IMR-90 (cell line): ENCODE measurements at regions not wholly inside any gene's neighbourhood (a gene's known extent, or its start where the extent isn't known, plus 50 kb on each side); places are given as distances from the start of the nearest gene placed in this dataset.

Source experiments
- ATAC-seq: fragments of 200-7000 bp; cut with Tn5 transposase; 2 replicates; pipeline ENCODE4 v1.9.1; 2020; ENCODE audit warnings: low read depth, mild to moderate bottlenecking, moderate library complexity
- BruUV-seq: library from RNA; stranded (reverse); fragments of 400-500 nt; replicated peaks from 2 replicates; lab custom pipeline; 2021; lab: Mats Ljungman, UMichigan
- CTCF ChIA-PET: fragments of 300-600 bp; formaldehyde crosslinking; extraction: SDS; loops from one replicate; lab custom pipeline; 2021; ENCODE audit warnings: antibody characterized with exemption; lab: Yijun Ruan, JAX
- POLR2A ChIA-PET: fragments of 300-600 bp; sonication (Branson Sonifier 250); formaldehyde crosslinking; loops from one replicate; lab custom pipeline; 2022; ENCODE audit warnings: antibody characterized with exemption; ENCODE audit not compliant: unreplicated experiment; lab: Charles Lee
- DNase-seq: peaks from one replicate; pipeline ENCODE4 v3.0.0; 2013
- H2AFZ ChIP-seq: replicated peaks from 2 replicates; pipeline ENCODE3; 2013; ENCODE audit warnings: low read length, mild to moderate bottlenecking; ENCODE audit not compliant: poor library complexity
- H2AK5ac ChIP-seq: 2 replicates; pipeline ENCODE4 v1.6.1; 2013; ENCODE audit warnings: low read depth, low read length, inconsistent platforms
- H2AK9ac ChIP-seq: replicated peaks from 2 replicates; pipeline ENCODE3; 2013; ENCODE audit warnings: mild to moderate bottlenecking, low read depth, low read length, moderate library complexity; ENCODE audit not compliant: poor library complexity
- H2BK120ac ChIP-seq: 2 replicates; pipeline ENCODE4 v1.6.1; 2013; ENCODE audit warnings: low read depth, low read length, inconsistent platforms
- H2BK15ac ChIP-seq: 3 replicates; pipeline ENCODE4 v1.6.1; 2013; ENCODE audit warnings: low read depth, low read length, inconsistent platforms
- H2BK20ac ChIP-seq: 2 replicates; pipeline ENCODE4 v1.6.1; 2013; ENCODE audit warnings: low read depth, mild to moderate bottlenecking, inconsistent platforms, low read length, moderate library complexity
- H2BK5ac ChIP-seq: 2 replicates; pipeline ENCODE4 v1.6.1; 2013; ENCODE audit warnings: mild to moderate bottlenecking, low read depth, low read length, inconsistent platforms; ENCODE audit not compliant: poor library complexity, severe bottlenecking
- H3K14ac ChIP-seq: replicated peaks from 2 replicates; pipeline ENCODE4 v1.6.1; 2013; ENCODE audit warnings: low read depth, low read length, inconsistent platforms
- H3K18ac ChIP-seq: 2 replicates; pipeline ENCODE4 v1.6.1; 2013; ENCODE audit warnings: low read depth, low read length, control low read depth
- H3K23ac ChIP-seq: 2 replicates; pipeline ENCODE4 v1.6.1; 2013; ENCODE audit warnings: low read depth, low read length, inconsistent platforms
- H3K27ac ChIP-seq: 2 replicates; pipeline ENCODE4 v1.5.1; 2013; ENCODE audit warnings: mild to moderate bottlenecking, control low read depth, low read length; ENCODE audit not compliant: insufficient read depth
- H3K27me3 ChIP-seq: 2 replicates; pipeline ENCODE4 v1.6.1; 2013; ENCODE audit warnings: low read length; ENCODE audit not compliant: control insufficient read depth, insufficient read depth
- H3K36me3 ChIP-seq: 2 replicates; pipeline ENCODE4 v1.6.1; 2013; ENCODE audit warnings: low read length, mixed read lengths; ENCODE audit not compliant: control insufficient read depth, insufficient read depth
- H3K4ac ChIP-seq: 2 replicates; pipeline ENCODE4 v1.6.1; 2013; ENCODE audit warnings: low read depth, low read length, inconsistent platforms
- H3K4me1 ChIP-seq: 2 replicates; pipeline ENCODE4 v1.6.1; 2013; ENCODE audit warnings: low read length, mixed read lengths; ENCODE audit not compliant: control insufficient read depth, insufficient read depth
- H3K4me2 ChIP-seq: 2 replicates; pipeline ENCODE4 v1.6.1; 2013; ENCODE audit warnings: low read depth, mild to moderate bottlenecking, control low read depth, low read length, moderate library complexity
- H3K4me3 ChIP-seq: 2 replicates; pipeline ENCODE4 v1.5.1; 2013; ENCODE audit warnings: low read depth, mild to moderate bottlenecking, control low read depth, low read length, moderate library complexity; ENCODE audit not compliant: insufficient read depth
- H3K56ac ChIP-seq: 2 replicates; pipeline ENCODE4 v1.6.1; 2013; ENCODE audit warnings: low read length, inconsistent platforms; ENCODE audit not compliant: insufficient read depth; ENCODE audit errors: extremely low read depth
- H3K79me1 ChIP-seq, 2 experiments: 2 replicates each; pipeline ENCODE4 v1.6.1; 2013; ENCODE audit warnings: low read length in 2 of 2, inconsistent platforms in 1 of 2, low read depth in 1 of 2
- H3K9ac ChIP-seq: 2 replicates; pipeline ENCODE4 v1.6.1; 2013; ENCODE audit warnings: low read depth, low read length, control low read depth
- H3K9me1 ChIP-seq: 2 replicates; pipeline ENCODE4 v1.6.1; 2013; ENCODE audit warnings: low read length, inconsistent platforms; ENCODE audit not compliant: insufficient read depth
- H3K9me3 ChIP-seq: 2 replicates; pipeline ENCODE4 v1.6.1; 2013; ENCODE audit warnings: low read length; ENCODE audit not compliant: control insufficient read depth, insufficient read depth
- H4K20me1 ChIP-seq: 2 replicates; pipeline ENCODE4 v1.6.1; 2013; ENCODE audit warnings: low read length, inconsistent platforms; ENCODE audit not compliant: insufficient read depth
- H4K5ac ChIP-seq: 2 replicates; pipeline ENCODE4 v1.6.1; 2013; ENCODE audit warnings: mild to moderate bottlenecking, low read depth, low read length, control low read depth
- H4K8ac ChIP-seq, 2 experiments: 2 replicates each; pipeline ENCODE4 v1.6.1; 2013; ENCODE audit warnings: low read depth in 2 of 2, low read length in 2 of 2, control low read depth in 1 of 2, inconsistent platforms in 1 of 2
- H4K91ac ChIP-seq: 2 replicates; pipeline ENCODE4 v1.6.1; 2013; ENCODE audit warnings: low read depth, low read length, inconsistent platforms; ENCODE audit not compliant: insufficient read depth
- BHLHE40 ChIP-seq: fragments of 150-350 bp; IDR thresholded peaks from 2 replicates; pipeline ENCODE4 v1.6.1; 2016; ENCODE audit warnings: mild to moderate bottlenecking, low read depth, low read length
- CHD1 ChIP-seq: IDR thresholded peaks from 2 replicates; pipeline ENCODE4 v1.6.1; 2012; ENCODE audit warnings: low read depth, low read length, improper control_type of control experiment
- ELK1 ChIP-seq: fragments of 150-350 bp; IDR thresholded peaks from 2 replicates; pipeline ENCODE4 v1.6.1; 2016; ENCODE audit warnings: low read depth, mild to moderate bottlenecking, low read length, moderate library complexity, borderline replicate concordance
- FOS ChIP-seq: fragments of 150-350 bp; IDR thresholded peaks from 2 replicates; pipeline ENCODE4 v1.6.1; 2016; ENCODE audit warnings: low read depth, low read length
- MAFK ChIP-seq: IDR thresholded peaks from 2 replicates; pipeline ENCODE4 v1.6.1; 2012; ENCODE audit warnings: low read depth, low read length, improper control_type of control experiment
- POLR2A ChIP-seq: IDR thresholded peaks from 2 replicates; pipeline ENCODE4 v1.6.1; 2012; ENCODE audit warnings: mild to moderate bottlenecking, low read depth, low read length
- RAD21 ChIP-seq: IDR thresholded peaks from 2 replicates; pipeline ENCODE4 v1.6.1; 2012; ENCODE audit warnings: low read length, improper control_type of control experiment
- RFX5 ChIP-seq: IDR thresholded peaks from 2 replicates; pipeline ENCODE4 v1.8.0; 2012; ENCODE audit warnings: low read depth, mild to moderate bottlenecking, low read length, moderate library complexity
- SMC3 ChIP-seq: fragments of 150-350 bp; IDR thresholded peaks from 2 replicates; pipeline ENCODE4 v1.6.1; 2016; ENCODE audit warnings: low read depth, mild to moderate bottlenecking, antibody characterized with exemption, low read length, moderate library complexity
- WGBS, 2 experiments: methylation state at CpG; one replicate each; pipeline versions ENCODE4 v1.1.5 to v1.1.7; 2013; ENCODE audit warnings: missing lambda C conversion rate in 2 of 2; ENCODE audit not compliant: insufficient read length in 1 of 2; ENCODE audit errors: extremely low coverage in 2 of 2; 5-methylcytosine and 5-hydroxymethylcytosine counted together
- dilution Hi-C: fragments of 300-500 bp; cut with HindIII; formaldehyde crosslinking; loops from one replicate; pipeline ENCODE4 v1.14.3; 2018; ENCODE audit warnings: low sequenced_read_pairs; ENCODE audit not compliant: unreplicated experiment
- in situ Hi-C: fragments of 300-500 bp; cut with MboI; formaldehyde crosslinking; loops from 3 replicates; pipeline ENCODE4 v1.14.3; 2019; ENCODE audit warnings: low sequenced_read_pairs, inconsistent platforms, mixed read lengths
- intact Hi-C: fragments of 100-400 bp; cut with micrococcal nuclease; formaldehyde crosslinking; loops from 2 replicates; pipeline ENCODE4 v1.10.0; 2022

DNA sequence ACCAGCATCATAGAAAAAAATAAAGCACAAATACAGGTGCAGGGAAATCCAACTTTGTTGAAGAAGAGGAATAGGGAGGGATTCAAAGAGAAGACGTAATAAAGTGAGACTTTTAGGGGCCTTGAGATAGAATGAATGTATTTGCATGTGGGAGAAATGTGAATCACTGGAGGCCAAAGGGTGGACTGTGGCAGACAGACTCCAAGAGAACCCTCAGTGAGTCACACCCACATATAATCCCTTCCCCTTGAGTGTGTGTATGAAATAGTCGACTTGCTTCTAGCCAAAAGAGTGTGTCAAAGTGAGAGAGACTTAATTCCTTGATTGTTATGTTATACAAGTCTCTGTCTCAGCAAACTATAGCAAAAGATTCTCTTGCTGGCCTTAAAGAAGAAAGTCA is 101.3 kb upstream of the GHITM start:
- intact Hi-C loops, result no loop called here
- Histone ChIP-seq H4K5ac (no peak overlapping the region), H2BK5ac (no peak overlapping the region), H3K4me1 (no peaks in the 10 kb centered on the region), H4K91ac (no peak overlapping the region), H2AK9ac (no peak overlapping the region), H3K27me3 (no peaks in the 10 kb centered on the region), H2BK15ac (no peak overlapping the region), H3K4ac (no peak overlapping the region), H4K20me1 (no peaks in the 10 kb centered on the region), H4K8ac (no peak overlapping the region), H2AK5ac (no peak overlapping the region), H2BK20ac (no peak overlapping the region), H3K9ac (no peak overlapping the region), H3K9me1 (no peaks in the 10 kb centered on the region), H2BK120ac (no peak overlapping the region), H3K27ac (no peak overlapping the region), H3K4me2 (no peak overlapping the region), H3K23ac (no peak overlapping the region), H2AFZ (no peak overlapping the region), H3K56ac (no peak overlapping the region), H3K18ac (no peak overlapping the region), H3K14ac (no peak overlapping the region), H3K4me3 (no peak overlapping the region), H3K36me3 (no peaks in the 10 kb centered on the region), H3K79me1 (no peaks in the 10 kb centered on the region), H3K9me3 (no peaks in the 10 kb centered on the region)
- dilution Hi-C loops, result no loop called here
- in situ Hi-C loops, result no loop called here
- DNase-seq (no peak), ATAC-seq (no peak)
- POLR2A ChIA-PET, result no interaction called here
- TF ChIP-seq POLR2A (no peak), RAD21 (no peak), ELK1 (no peak), SMC3 (no peak), RFX5 (no peak), BHLHE40 (no peak), CHD1 (no peak), FOS (no peak), MAFK (no peak)
- no CpG with 5 or more reads among the region's 2 CpGs for WGBS, 2 experiments
- no TSS peak for BruUV-seq
- CTCF ChIA-PET, result no interaction called here
